ENCODE measurements at regions not wholly inside any gene's neighbourhood (a gene's known extent, or its start where the extent isn't known, plus 50 kb on each side); places are given as distances from the start of the nearest gene placed in this dataset.
"Not testable (repeated sequence)": the region's sequence is repeated elsewhere in the genome, so short reads cannot be mapped to it uniquely, and the experiment has no call there.

GRCh38 chr2:62321380-62322289 lies 125.7 kb downstream of the B3GNT2 start:
- Mint-ChIP-seq H3K4me1 (ENCODE audit: low read depth) (peaks cover 29% of the 10 kb centered on the region), H3K27me3 (no peaks in the 10 kb centered on the region), H3K27ac (peak overlapping the region; percentile 41), H3K9me3 (peaks cover 18% of the 10 kb centered on the region), H3K36me3 (ENCODE audit: low read depth) (peaks cover 11% of the 10 kb centered on the region), H3K4me3 (no peak overlapping the region)
- CTCF ChIA-PET = interaction anchor here (0.7 to 1.4 kb wide), 3 partner anchors 17 to 328 kb away, joined by 3 read pairs; no protein-coding TSS in a partner anchor
- POLR2A ChIA-PET = interaction anchor here (0.8 to 1.7 kb wide), 2 partner anchors 16 to 18 kb away, joined by 3 to 5 read pairs; no protein-coding TSS in a partner anchor
- ATAC-seq (peak; percentile 84), DNase-seq (peak; percentile 45)
- TF ChIP-seq CTCF (IDR thresholded peaks at IDR 0.05) = no peak
- intact Hi-C loops (cut with micrococcal nuclease) = no loop called here

- Mint-ChIP-seq H3K4me3 (no peak overlapping the region), H3K9me3 (peaks cover 18% of the 10 kb centered on the region), H3K27me3 (no peaks in the 10 kb centered on the region), H3K36me3 (ENCODE audit: low read depth) (peaks cover 11% of the 10 kb centered on the region), H3K4me1 (ENCODE audit: low read depth) (peaks cover 29% of the 10 kb centered on the region), H3K27ac (peak overlapping the region; percentile 85)
- intact Hi-C loops (cut with micrococcal nuclease) = no loop called here
- DNase-seq (no peak), ATAC-seq (peak; percentile 47)
- no peak for TF ChIP-seq CTCF (IDR thresholded peaks at IDR 0.05)
- ChIA-PET POLR2A (interaction anchor here (1.7 kb wide), 1 partner anchor 17 kb away, joined by 5 read pairs; no protein-coding TSS in a partner anchor), CTCF (interaction anchor here (1.4 kb wide), 1 partner anchor 327 kb away, joined by 3 read pairs; no protein-coding TSS in a partner anchor)
These were observed 124.9 kb downstream of the B3GNT2 start for GRCh38 chr2:62320657-62321357.

GRCh38 chr2:62320137-62320536 lies 124.2 kb downstream of the B3GNT2 start:
- CTCF ChIA-PET = not testable (repeated sequence)

GRCh38 chr2:62319070-62319469 lies 123.2 kb downstream of the B3GNT2 start:
- CTCF ChIA-PET = interaction anchor here (1.9 kb wide), 1 partner anchor 92 kb away, joined by 4 read pairs; no protein-coding TSS in a partner anchor
- intact Hi-C loops (cut with micrococcal nuclease) = no loop called here
- DNase-seq (no peak), ATAC-seq (no peak)
- TF ChIP-seq CTCF (IDR thresholded peaks at IDR 0.05) = no peak
- POLR2A ChIA-PET = interaction anchor here (0.7 to 1.1 kb wide), 2 partner anchors 10 to 26 kb away, joined by 3 read pairs; no protein-coding TSS in a partner anchor
- H3K4me3 Mint-ChIP-seq = no peak overlapping the region
- H3K4me1 Mint-ChIP-seq (ENCODE audit: low read depth) = peaks cover 41% of the 10 kb centered on the region
- peak overlapping the region; percentile 19 for H3K27ac Mint-ChIP-seq
- H3K9me3 Mint-ChIP-seq = peaks cover 2% of the 10 kb centered on the region
- no peaks in the 10 kb centered on the region for H3K27me3 Mint-ChIP-seq
- H3K36me3 Mint-ChIP-seq (ENCODE audit: low read depth) = no peaks in the 10 kb centered on the region

More at GRCh38 chr2:62320137-62320536, 124.2 kb downstream of the B3GNT2 start:
- POLR2A ChIA-PET = interaction anchor here (1.1 kb wide), 1 partner anchor 9 kb away, joined by 3 read pairs; no protein-coding TSS in a partner anchor
- H3K36me3 Mint-ChIP-seq (ENCODE audit: low read depth); DNase-seq; H3K4me3 Mint-ChIP-seq; ATAC-seq; H3K27me3 Mint-ChIP-seq; H3K27ac Mint-ChIP-seq; intact Hi-C loops (cut with micrococcal nuclease): not testable (repeated sequence)
- H3K4me1 Mint-ChIP-seq (ENCODE audit: low read depth) = peaks cover 33% of the 10 kb centered on the region
- H3K9me3 Mint-ChIP-seq = peaks cover 13% of the 10 kb centered on the region

- no peak for ATAC-seq
- CTCF ChIA-PET = no interaction called here
- Mint-ChIP-seq H3K27ac (no peak overlapping the region), H3K36me3 (ENCODE audit: low read depth) (no peaks in the 10 kb centered on the region), H3K4me3 (no peak overlapping the region), H3K4me1 (ENCODE audit: low read depth) (peaks cover 37% of the 10 kb centered on the region), H3K9me3 (peaks cover 5% of the 10 kb centered on the region), H3K27me3 (no peaks in the 10 kb centered on the region)
- no peak for TF ChIP-seq CTCF (IDR thresholded peaks at IDR 0.05)
- POLR2A ChIA-PET = interaction anchor here (1.4 kb wide), 1 partner anchor 14 kb away, joined by 5 read pairs; no protein-coding TSS in a partner anchor
- intact Hi-C loops (cut with micrococcal nuclease) = no loop called here
- DNase-seq = no peak
These were observed 119.6 kb downstream of the B3GNT2 start for GRCh38 chr2:62315476-62315875.
